ENCODE measurements at regions not wholly inside any gene's neighbourhood (a gene's known extent, or its start where the extent isn't known, plus 50 kb on each side); places are given as distances from the start of the nearest gene placed in this dataset.

GRCh38 chr16:64151990-64152767, 969.7 kb downstream of the CDH11 start:
- intact Hi-C loops (cut with DNase I), result no loop called here
- Histone ChIP-seq H3K27ac (no peak overlapping the region), H3K4me1 (no peaks in the 10 kb centered on the region), H3K9ac (ENCODE audit: low read depth in 2 of 2, low read length in 2 of 2) (no peak overlapping the region), H3K9me3 (no peaks in the 10 kb centered on the region), H3K36me3 (no peaks in the 10 kb centered on the region), H3K4me3 (no peak overlapping the region), H3K27me3 (no peaks in the 10 kb centered on the region)
- no peak for DNase-seq
- no peak for TF ChIP-seq CTCF (IDR thresholded peaks at IDR 0.05)

- H3K27me3 ChIP-seq, result no peaks in the 10 kb centered on the region
- intact Hi-C loops (cut with DNase I), result no loop called here
- no peaks in the 10 kb centered on the region for H3K36me3 ChIP-seq
- no peak overlapping the region for H3K4me3 ChIP-seq
- H3K9me3 ChIP-seq, result no peaks in the 10 kb centered on the region
- no peak overlapping the region for H3K27ac ChIP-seq
- no peak for DNase-seq
- no peak overlapping the region for H3K9ac ChIP-seq (ENCODE audit: low read depth in 2 of 2, low read length in 2 of 2)
- TF ChIP-seq CTCF (IDR thresholded peaks at IDR 0.05), result no peak
- H3K4me1 ChIP-seq, result no peaks in the 10 kb centered on the region
These were observed 971.7 kb downstream of the CDH11 start for GRCh38 chr16:64150193-64150592.

- H3K9me3 ChIP-seq, result no peaks in the 10 kb centered on the region
- no peaks in the 10 kb centered on the region for H3K27me3 ChIP-seq
- no peak for TF ChIP-seq CTCF (IDR thresholded peaks at IDR 0.05)
- H3K4me3 ChIP-seq, result no peak overlapping the region
- no peak overlapping the region for H3K9ac ChIP-seq (ENCODE audit: low read depth in 2 of 2, low read length in 2 of 2)
- no peaks in the 10 kb centered on the region for H3K36me3 ChIP-seq
- H3K27ac ChIP-seq, result no peak overlapping the region
- intact Hi-C loops (cut with DNase I), result no loop called here
- no peak for DNase-seq
- no peaks in the 10 kb centered on the region for H3K4me1 ChIP-seq
These were observed 972.1 kb downstream of the CDH11 start for GRCh38 chr16:64149756-64150155.

- no peak overlapping the region for H3K9ac ChIP-seq (ENCODE audit: low read depth in 2 of 2, low read length in 2 of 2)
- no peaks in the 10 kb centered on the region for H3K27me3 ChIP-seq
- intact Hi-C loops (cut with DNase I), result no loop called here
- no peak overlapping the region for H3K27ac ChIP-seq
- TF ChIP-seq CTCF (IDR thresholded peaks at IDR 0.05), result no peak
- no peaks in the 10 kb centered on the region for H3K4me1 ChIP-seq
- no peak for DNase-seq
- H3K36me3 ChIP-seq, result no peaks in the 10 kb centered on the region
- no peak overlapping the region for H3K4me3 ChIP-seq
- no peaks in the 10 kb centered on the region for H3K9me3 ChIP-seq
These were observed 973.5 kb downstream of the CDH11 start for GRCh38 chr16:64148356-64148755.

GRCh38 chr16:64147941-64148340, 973.9 kb downstream of the CDH11 start:
- H3K4me1 ChIP-seq, result no peaks in the 10 kb centered on the region
- no peak overlapping the region for H3K4me3 ChIP-seq
- intact Hi-C loops (cut with DNase I), result no loop called here
- H3K9ac ChIP-seq (ENCODE audit: low read depth in 2 of 2, low read length in 2 of 2), result no peak overlapping the region
- no peak for DNase-seq
- no peaks in the 10 kb centered on the region for H3K36me3 ChIP-seq
- H3K27ac ChIP-seq, result no peak overlapping the region
- no peaks in the 10 kb centered on the region for H3K27me3 ChIP-seq
- TF ChIP-seq CTCF (IDR thresholded peaks at IDR 0.05), result no peak
- no peaks in the 10 kb centered on the region for H3K9me3 ChIP-seq

All from colonic mucosa (tissue), 4 donors.